AG09309 (cell line): ENCODE measurements at regions not wholly inside any gene's neighbourhood (a gene's known extent, or its start where the extent isn't known, plus 50 kb on each side); places are given as distances from the start of the nearest gene placed in this dataset.
A peak's percentile ranks its signal among the peaks of the same experiment; 100 is the strongest.
"Not testable (repeated sequence)": the region's sequence is repeated elsewhere in the genome, so short reads cannot be mapped to it uniquely, and the experiment has no call there.

Source experiments
- DNase-seq: peaks from one replicate; pipeline ENCODE4 v3.0.0-alpha.2; 2010; ENCODE audit warnings: low read depth
- H3K4me3 ChIP-seq: 2 replicates; pipeline ENCODE4 v1.5.1; 2011; ENCODE audit warnings: mild to moderate bottlenecking, low read depth, low read length, moderate library complexity; ENCODE audit not compliant: control insufficient read depth
- CTCF ChIP-seq: IDR thresholded peaks from 2 replicates; pipeline ENCODE4 v1.5.1; 2011; ENCODE audit warnings: mild to moderate bottlenecking, low read depth, low read length, inconsistent platforms; ENCODE audit not compliant: insufficient read depth, control insufficient read depth; ENCODE audit errors: missing control alignments

- TF ChIP-seq CTCF: no peak
- no peak for DNase-seq
- H3K4me3 ChIP-seq: no peak overlapping the region
Measured at GRCh38 chr1:94298861-94299260, 61.5 kb upstream of the ARHGAP29 start.

DNA sequence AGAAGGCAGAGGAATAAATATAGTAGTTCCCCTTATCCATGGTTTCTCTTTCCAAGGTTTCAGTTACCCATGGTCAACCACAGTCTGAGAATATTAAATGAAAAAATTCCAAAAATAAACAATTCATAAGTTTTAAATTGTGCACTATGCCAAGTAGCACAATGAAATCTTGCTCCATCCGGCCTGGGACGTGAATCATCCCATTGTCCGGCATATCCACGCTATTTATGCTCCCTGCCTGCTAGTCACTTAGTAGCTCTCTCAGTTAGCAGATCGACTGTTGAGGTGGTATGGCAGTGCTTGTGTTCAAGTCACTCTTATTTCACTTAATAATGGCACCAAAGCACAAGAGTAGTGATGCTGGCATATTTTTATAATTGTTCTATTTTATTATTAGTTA, 58.6 kb upstream of the ARHGAP29 start:
- peak; percentile 76 for DNase-seq
- no peak overlapping the region for H3K4me3 ChIP-seq
- TF ChIP-seq CTCF: no peak

GRCh38 chr1:94292978-94293377, 55.6 kb upstream of the ARHGAP29 start:
- not testable (repeated sequence) for DNase-seq, H3K4me3 ChIP-seq

- DNase-seq, H3K4me3 ChIP-seq: not testable (repeated sequence)
Measured at GRCh38 chr1:94289244-94289643, 51.9 kb upstream of the ARHGAP29 start.
